Heart left ventricle (tissue), 13 donors: ENCODE measurements at regions not wholly inside any gene's neighbourhood (a gene's known extent, or its start where the extent isn't known, plus 50 kb on each side); places are given as distances from the start of the nearest gene placed in this dataset.

Experiments used
- POLR2A ChIP-seq, 2 donors: fragments of 450-650 bp; IDR thresholded peaks; one replicate each; pipeline ENCODE4 v1.6.1; 2017; ENCODE audit warnings: antibody characterized with exemption in 2 of 2, mild to moderate bottlenecking in 2 of 2, moderate library complexity in 2 of 2
- TF ChIP-seq, protein P1 (sequence below), 12 donors: fragments of 200-600 bp; sonication (generic) in 4 of 12; IDR thresholded peaks; one replicate each; pipeline versions ENCODE4 v1.5.0 to v1.8.0; 2018 to 2022; ENCODE audit warnings: antibody characterized with exemption in 12 of 12, mild to moderate bottlenecking in 5 of 12
- donor health status: ischemic (EF 13 %, LVEDD 7.1; RV severe dilation, severe dysfunction).
- donor health status: DM: no; HTN: yes; CAD: no.
- donor health status: DM: no; HTN: no; CAD: no.
- donor health status: ischemic (EF 25% LVEDD 6.9; RV normal size, moderate dysfunction).
- donor health status: ischemic (EF 25% LVEDD 5.7; RV mildly dilated, moderate dysfunction).
- donor health status: ischemic (EF 35%, LVEDD 5.7; RV mildly dilated, moderate dysfunction).
- donor health status: nonischemic (EF 11% LVEDD 7.7; RV severe dilation, severe dysfunction).
- donor health status: DM: yes; HTN: yes; CAD: no.
- donor health status: PGD.
- donor health status: ischemic (EF 29% LVEDD 5.4; RV normal size, mild dysfunction).
- donor health status: nonischemic (EF 23%, LVEDD 6.1; RV moderate dilation, normal function).

DNA sequence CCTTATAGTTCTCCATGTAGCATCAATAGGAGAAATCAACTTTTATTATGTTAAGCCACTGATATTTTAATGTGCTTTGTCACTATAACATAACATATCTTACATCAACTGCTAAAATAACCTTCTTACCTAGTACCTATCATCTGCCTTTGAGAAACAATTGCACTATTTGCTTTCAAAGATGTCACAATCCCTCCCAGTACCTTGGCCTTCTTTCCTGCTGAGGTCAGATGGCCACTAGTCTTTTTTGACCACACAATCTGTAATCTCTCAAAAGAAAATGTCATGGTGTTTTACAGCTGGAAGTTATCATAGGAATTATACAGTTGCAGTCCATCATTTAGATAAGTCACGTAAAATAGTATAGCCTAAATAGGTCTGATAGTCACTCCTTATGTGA lies 247.5 kb upstream of the SLITRK3 start:
- TF ChIP-seq, protein P1, sequence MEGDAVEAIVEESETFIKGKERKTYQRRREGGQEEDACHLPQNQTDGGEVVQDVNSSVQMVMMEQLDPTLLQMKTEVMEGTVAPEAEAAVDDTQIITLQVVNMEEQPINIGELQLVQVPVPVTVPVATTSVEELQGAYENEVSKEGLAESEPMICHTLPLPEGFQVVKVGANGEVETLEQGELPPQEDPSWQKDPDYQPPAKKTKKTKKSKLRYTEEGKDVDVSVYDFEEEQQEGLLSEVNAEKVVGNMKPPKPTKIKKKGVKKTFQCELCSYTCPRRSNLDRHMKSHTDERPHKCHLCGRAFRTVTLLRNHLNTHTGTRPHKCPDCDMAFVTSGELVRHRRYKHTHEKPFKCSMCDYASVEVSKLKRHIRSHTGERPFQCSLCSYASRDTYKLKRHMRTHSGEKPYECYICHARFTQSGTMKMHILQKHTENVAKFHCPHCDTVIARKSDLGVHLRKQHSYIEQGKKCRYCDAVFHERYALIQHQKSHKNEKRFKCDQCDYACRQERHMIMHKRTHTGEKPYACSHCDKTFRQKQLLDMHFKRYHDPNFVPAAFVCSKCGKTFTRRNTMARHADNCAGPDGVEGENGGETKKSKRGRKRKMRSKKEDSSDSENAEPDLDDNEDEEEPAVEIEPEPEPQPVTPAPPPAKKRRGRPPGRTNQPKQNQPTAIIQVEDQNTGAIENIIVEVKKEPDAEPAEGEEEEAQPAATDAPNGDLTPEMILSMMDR (IDR thresholded peaks at IDR 0.05), result no peak
- TF ChIP-seq POLR2A (IDR thresholded peaks at IDR 0.05), result no peak
